ENCODE measurements at regions not wholly inside any gene's neighbourhood (a gene's known extent, or its start where the extent isn't known, plus 50 kb on each side); places are given as distances from the start of the nearest gene placed in this dataset.

GRCh38 chr2:221245772-221246171, 326.3 kb downstream of the EPHA4 start:
- DNase-seq, result no peak

GRCh38 chr2:221254299-221254698, 317.8 kb downstream of the EPHA4 start:
- no peak for DNase-seq

GRCh38 chr2:221255862-221256261, 316.2 kb downstream of the EPHA4 start:
- DNase-seq, result no peak

- DNase-seq, result no peak
Measured at GRCh38 chr2:221258464-221258863, 313.6 kb downstream of the EPHA4 start.

DNA sequence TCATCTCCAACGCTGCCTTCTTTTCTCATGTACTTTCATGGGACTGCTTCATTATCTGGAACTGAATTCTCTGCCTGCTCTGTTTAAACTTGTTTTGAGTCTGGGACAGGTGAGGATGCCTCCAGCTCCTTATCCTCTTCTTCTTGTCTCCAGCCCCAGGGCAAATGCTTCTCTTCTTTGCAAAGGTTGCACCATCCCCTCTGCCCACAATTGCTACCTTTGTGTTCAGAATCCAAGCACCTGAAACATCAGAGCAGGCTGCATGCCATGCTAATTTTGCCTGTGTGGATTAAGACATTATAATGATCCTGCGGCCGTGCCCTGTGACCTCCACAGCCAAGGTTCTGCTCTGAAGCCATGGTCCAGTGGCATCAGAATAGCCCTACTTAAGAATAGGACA, 309.5 kb downstream of the EPHA4 start:
- no peak for DNase-seq

DNA sequence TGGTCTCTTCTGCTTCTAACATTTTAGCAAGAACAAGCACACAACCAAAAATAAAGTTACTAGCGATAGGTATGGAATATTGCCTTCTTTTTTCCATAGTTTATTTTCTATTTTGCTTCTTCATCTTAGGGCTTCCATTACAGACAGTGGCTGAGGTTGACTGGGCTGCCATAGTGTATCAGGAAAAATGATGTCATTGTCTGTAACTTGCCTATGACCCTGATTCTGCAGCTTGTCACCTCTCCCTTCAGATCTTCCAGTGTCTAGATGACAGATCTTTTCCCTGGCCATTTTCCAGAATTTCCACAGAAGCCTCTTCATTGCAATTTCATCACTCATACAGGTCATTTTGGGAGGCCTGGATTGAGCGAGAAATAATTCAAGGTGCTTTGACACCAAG, 308.5 kb downstream of the EPHA4 start:
- no peak for DNase-seq

GRCh38 chr2:221264318-221264717, 307.8 kb downstream of the EPHA4 start:
- DNase-seq, result no peak

DNA sequence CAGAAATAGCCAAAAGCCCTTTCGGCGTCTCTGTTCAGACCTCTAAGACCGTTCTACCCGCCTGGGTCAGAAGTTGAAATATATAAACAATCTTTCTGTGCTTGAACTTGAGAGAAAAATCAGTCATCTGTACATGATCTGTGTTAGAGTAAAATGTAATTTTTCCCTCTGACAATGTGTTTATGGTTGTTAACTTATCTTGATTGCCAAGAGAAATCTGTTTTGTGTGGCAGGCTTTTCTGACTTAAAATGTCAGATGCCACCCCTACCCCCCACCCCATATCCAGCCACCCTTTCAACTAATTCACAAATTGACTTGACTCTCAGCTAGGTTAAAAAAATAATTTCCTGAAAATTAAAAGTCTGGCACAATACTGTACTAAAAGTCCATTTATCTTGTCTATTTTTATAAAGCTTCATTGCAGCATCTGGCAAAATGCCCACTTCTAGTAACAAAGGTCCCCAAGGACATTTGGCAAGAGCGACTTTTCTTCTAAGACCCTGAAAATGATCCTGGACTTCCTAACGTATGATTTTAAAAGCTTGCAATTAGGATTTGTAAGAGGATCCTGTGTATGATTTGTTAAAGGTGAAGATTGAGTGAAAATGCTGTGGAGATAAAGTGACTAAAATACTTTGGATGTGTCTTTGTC, 304.2 kb downstream of the EPHA4 start:
- DNase-seq, result no peak

GRCh38 chr2:221268631-221269030, 303.5 kb downstream of the EPHA4 start:
- no peak for DNase-seq

GRCh38 chr2:221270806-221271205, 301.3 kb downstream of the EPHA4 start:
- no peak for DNase-seq

GRCh38 chr2:221272729-221273128, 299.4 kb downstream of the EPHA4 start:
- no peak for DNase-seq

DNA sequence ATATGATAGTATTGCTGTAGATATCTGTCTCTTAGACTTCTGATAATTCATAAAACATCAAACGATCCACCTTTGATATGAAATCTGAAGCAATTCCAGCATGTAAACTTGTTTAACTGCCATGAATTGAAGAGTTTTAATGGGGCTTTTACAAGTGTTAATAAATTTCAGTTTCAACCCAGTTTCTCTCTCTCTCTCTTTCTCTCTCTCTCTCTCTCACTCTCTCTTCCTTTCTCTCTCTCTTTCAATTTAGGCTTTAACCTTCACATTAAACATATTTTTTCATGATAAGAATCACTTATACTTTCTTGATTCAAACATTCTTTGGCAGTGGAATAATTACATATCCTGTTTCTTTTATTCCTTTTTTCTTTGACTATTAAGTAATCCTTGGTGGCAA, 296.1 kb downstream of the EPHA4 start:
- no peak for DNase-seq

GRCh38 chr2:221276601-221277000, 295.5 kb downstream of the EPHA4 start:
- DNase-seq, result no peak

- DNase-seq, result no peak
Measured at GRCh38 chr2:221282386-221282785, 289.7 kb downstream of the EPHA4 start.

DNA sequence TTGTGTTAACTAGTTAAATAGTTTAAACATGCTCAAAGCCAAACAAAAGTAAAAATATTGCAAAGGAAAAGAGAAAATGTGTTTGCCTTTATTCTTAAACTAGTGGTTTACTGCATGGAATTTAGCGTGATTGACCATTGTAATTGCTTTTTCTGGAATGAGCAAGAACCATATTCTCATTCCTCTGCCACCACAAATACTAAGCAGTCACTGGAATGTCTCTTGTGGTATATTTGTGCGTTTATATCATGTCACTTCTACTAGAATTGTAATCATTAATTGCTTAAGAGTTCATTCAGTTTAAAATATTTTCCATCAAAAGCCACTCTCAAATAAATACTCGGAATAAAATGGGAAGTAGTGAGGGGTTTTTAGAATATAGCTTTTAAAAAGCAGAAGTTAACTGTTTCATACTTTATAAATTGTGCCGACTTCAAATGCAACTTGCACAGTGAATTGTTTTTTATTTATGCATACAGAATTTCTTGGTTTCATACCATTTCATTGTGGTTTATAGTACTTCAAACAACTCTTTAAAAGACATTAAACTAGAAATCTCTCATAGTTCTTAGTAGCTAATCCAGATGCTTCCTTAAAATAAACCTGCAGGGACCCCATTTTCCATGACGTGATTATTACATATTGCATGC, 288.1 kb downstream of the EPHA4 start:
- DNase-seq, result no peak

- DNase-seq, result no peak
Measured at GRCh38 chr2:221285148-221285547, 287.0 kb downstream of the EPHA4 start.

GRCh38 chr2:221286406-221286805, 285.7 kb downstream of the EPHA4 start:
- DNase-seq, result no peak

DNA sequence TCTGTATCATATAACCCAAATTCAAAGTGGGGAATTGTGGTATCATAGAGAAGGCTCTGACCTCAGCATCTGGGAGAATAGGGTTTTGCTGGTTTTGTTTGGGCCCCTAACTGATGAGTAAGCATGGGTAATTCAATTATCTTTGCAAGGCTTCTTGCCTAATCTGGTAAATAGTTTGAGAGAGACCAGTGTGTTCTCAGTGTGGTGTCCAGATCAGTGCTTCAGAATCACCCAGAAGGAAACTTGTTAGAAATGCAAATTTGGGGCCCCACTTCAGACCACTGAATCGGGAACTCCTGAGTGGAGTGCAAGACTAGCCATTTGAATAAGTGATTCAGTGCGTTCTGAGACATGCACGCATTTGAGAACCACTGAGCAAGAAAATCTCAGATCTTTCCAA, 282.7 kb downstream of the EPHA4 start:
- DNase-seq, result no peak

GRCh38 chr2:221289846-221290245, 282.3 kb downstream of the EPHA4 start:
- DNase-seq, result no peak

DNA sequence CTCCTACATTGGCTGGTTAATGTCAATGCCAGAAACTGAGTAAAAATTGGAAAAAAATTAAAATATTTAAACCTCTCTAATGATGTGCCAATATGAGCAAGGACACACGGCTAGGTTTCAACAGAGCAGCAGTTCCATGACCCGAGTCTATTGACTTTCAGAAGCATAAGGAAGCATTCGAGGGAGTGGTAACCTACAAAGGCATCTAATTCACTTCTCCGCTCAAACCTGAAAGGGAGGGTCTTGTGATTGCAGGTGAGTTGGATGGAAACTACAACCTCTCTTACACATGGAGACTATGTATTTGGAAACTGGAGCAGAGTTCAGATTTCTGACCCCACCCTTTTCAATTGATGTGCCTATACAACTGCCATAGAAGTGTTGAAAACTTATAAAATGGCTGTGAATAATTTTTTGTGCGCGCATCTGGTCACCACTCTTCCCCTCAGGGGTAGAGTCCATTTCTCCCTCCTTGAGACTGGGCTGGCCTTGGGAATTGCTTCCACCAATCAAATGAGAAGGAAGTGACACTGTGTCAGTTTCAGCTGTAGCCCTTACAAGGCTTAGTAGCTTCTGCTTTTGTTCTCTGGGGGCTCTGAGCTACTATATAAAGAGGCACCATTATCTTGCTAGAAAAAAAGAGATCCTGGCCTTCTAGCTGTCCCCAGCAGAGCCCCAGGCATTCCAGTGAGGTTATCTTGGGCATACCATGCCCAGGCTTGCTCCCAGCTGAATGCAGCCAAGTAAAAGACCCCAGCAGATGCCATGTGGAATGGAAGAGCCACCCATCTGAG, 278.0 kb downstream of the EPHA4 start:
- no peak for DNase-seq

DNA sequence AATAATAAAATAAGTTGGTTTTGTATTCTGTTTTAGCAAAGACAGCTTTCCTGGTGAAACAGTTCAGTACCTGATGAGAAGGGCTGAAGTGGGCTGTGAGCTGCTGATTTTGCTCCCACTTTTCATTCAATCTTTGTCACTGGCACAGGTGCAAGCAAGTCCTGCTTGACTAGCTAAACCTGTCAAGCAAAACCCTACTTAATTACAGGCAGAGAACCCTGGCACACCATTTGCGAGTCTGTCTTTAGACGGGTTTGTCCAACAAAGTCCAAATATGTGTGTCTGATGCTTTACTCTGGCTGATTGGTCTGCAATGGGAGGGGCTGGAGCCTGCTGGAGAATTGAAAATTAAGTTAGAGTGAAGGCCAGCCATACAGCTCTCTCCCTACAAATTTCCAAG, 267.2 kb downstream of the EPHA4 start:
- no peak for DNase-seq

GRCh38 chr2:221308507-221309066, 263.5 kb downstream of the EPHA4 start:
- no peak for DNase-seq

DNA sequence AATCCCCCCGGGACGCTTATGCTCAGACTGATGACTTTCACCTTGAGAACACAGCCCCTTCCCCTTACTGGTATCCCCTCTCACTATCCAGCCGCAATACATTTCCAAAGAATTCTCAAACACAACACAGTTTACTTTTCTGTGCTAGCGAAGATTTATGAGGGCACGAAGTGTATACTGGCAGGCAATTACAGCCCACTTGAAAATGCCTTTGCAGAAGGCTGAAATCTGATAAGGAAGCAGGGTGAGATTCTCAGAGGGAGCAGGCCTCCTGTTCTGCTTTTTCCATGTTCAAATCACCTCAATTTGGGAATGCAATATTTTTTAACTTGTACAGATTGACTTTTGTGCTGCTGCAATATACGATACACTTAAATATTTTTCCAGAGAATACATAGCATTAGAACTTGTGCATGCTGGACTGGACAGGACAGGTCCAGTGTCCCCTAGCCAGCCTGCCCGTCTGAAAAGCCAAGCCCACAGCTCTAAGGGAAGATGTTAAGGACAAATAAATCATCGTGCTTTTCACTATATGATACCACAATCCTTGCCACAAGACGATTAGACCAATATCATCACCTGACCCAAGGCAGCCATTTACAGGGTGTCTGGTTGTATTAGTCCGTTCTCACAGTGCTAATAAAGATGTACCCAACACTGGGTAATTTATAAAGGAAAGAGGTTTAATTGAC, 262.1 kb downstream of the EPHA4 start:
- no peak for DNase-seq
